Activated T-cell treated with anti-CD3 and anti-CD28 coated beads for 4 hours (primary cell): ENCODE measurements at regions not wholly inside any gene's neighbourhood (a gene's known extent, or its start where the extent isn't known, plus 50 kb on each side); places are given as distances from the start of the nearest gene placed in this dataset.
"Not testable (repeated sequence)": the region's sequence is repeated elsewhere in the genome, so short reads cannot be mapped to it uniquely, and the experiment has no call there.

Experiments used
- DNase-seq: peaks from one replicate; pipeline ENCODE4 v3.0.0-alpha.2; 2020

GRCh38 chr13:48810013-48810412 lies 156.3 kb downstream of the CYSLTR2 start:
- DNase-seq: no peak

- no peak for DNase-seq
Observed at GRCh38 chr13:48813518-48813917, 159.8 kb downstream of the CYSLTR2 start.

DNA sequence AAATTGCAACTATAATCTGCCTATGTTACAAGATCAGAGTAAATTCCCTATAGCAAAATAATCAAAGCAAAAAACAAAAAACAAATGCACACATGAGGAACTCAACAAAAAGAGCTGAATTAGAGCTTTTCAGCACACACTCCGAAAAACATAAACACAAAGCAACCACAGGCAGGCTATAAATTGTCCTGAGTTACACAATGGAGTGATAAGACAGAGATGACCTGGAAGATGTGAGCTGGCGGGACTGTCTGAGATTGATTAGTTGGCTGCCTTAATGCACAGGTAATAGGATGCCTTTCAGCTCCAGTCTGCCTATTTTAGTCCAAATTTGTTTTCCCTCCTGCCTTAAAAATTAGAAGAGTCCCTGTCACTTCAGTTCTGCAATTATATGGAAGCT lies 159.0 kb upstream of the FNDC3A start:
- no peak for DNase-seq

- DNase-seq: no peak
Observed at GRCh38 chr13:48817166-48817802, 158.4 kb upstream of the FNDC3A start.

- DNase-seq: no peak
Observed at GRCh38 chr13:48818495-48819356, 157.0 kb upstream of the FNDC3A start.

DNA sequence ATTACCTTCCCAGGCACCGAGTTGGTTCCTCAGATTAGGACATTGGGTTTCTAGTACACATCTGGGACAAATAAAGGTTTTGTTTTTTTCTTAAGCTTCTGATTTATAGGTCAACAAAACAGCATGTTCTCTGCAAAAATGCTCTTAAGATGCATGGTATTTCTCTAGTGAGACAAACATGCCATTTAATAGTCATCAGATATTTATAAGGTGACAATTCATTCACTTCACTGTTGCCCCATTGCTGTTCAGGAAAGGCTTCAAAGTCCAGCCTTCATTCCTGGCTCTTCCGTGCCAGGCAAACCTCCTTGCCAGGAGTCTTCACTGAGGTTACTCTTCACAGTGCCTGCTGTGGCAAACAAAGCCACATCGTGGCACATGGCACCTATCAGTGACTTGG lies 156.3 kb upstream of the FNDC3A start:
- no peak for DNase-seq

GRCh38 chr13:48819899-48820298 lies 155.8 kb upstream of the FNDC3A start:
- no peak for DNase-seq

GRCh38 chr13:48823526-48823925 lies 152.2 kb upstream of the FNDC3A start:
- not testable (repeated sequence) for DNase-seq

- no peak for DNase-seq
Observed at GRCh38 chr13:48826039-48826438, 149.7 kb upstream of the FNDC3A start.

DNA sequence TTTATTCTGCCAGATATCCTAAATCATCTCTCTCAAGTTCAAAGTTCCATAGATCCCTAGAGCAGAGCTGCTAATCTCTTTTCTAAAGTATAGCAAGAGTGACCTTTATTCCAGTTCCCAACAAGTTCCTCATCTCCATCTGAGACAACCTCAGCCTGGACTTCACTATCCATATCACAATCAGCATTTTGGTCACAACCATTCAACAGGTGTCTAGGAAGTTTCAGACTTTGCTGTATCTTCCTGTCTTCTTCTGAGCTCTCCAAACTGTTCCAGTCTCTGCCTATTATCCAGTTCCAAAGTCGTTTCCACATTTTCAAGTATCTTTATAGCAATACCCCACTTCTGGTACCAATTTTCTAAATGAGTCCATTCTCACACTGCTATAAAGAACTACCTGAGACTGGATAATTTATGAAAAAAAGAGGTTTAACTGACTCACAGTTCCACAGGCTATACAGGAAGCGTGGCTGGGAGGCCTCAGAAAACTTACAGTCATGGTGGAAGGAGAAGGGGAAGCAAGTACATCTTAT lies 148.7 kb upstream of the FNDC3A start:
- not testable (repeated sequence) for DNase-seq

- no peak for DNase-seq
Observed at GRCh38 chr13:48827709-48828108, 148.0 kb upstream of the FNDC3A start.

GRCh38 chr13:48828962-48829411 lies 146.7 kb upstream of the FNDC3A start:
- DNase-seq: no peak

- DNase-seq: no peak
Observed at GRCh38 chr13:48829536-48829935, 146.2 kb upstream of the FNDC3A start.

- DNase-seq: no peak
Observed at GRCh38 chr13:48831248-48831647, 144.5 kb upstream of the FNDC3A start.

GRCh38 chr13:48833412-48833811 lies 142.3 kb upstream of the FNDC3A start:
- no peak for DNase-seq

- DNase-seq: not testable (repeated sequence)
Observed at GRCh38 chr13:48835326-48835725, 140.4 kb upstream of the FNDC3A start.

GRCh38 chr13:48838193-48838973 lies 137.3 kb upstream of the FNDC3A start:
- DNase-seq: no peak

GRCh38 chr13:48839171-48839570 lies 136.5 kb upstream of the FNDC3A start:
- no peak for DNase-seq

- no peak for DNase-seq
Observed at GRCh38 chr13:48840366-48840765, 135.3 kb upstream of the FNDC3A start.

- DNase-seq: no peak
Observed at GRCh38 chr13:48842316-48842715, 133.4 kb upstream of the FNDC3A start.

GRCh38 chr13:48843630-48844380 lies 131.9 kb upstream of the FNDC3A start:
- DNase-seq: no peak

DNA sequence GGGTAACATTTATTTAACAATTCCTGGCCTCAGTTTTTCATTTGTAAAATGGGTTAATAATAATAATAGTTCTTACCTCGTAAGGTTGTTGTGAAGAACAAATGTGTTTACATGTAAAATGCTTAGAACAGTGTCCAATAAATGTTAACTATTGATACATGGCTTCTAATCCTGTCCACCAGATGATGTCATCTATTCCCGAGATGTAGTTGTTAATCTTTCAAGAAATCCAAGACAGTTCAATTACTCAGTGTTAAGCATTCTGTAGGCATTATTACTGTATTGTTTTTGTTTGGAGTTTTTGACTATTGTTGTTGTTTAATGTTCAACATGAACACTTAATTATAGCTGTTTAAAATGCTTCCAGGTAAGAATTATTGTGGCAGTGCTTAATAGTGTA lies 131.0 kb upstream of the FNDC3A start:
- DNase-seq: no peak

GRCh38 chr13:48849515-48849914 lies 126.2 kb upstream of the FNDC3A start:
- DNase-seq: no peak
